BE2C (cell line): ENCODE measurements at regions not wholly inside any gene's neighbourhood (a gene's known extent, or its start where the extent isn't known, plus 50 kb on each side); places are given as distances from the start of the nearest gene placed in this dataset.

Experiments used
- DNase-seq: peaks from one replicate; pipeline ENCODE4 v3.0.0-alpha.2; 2020
- H3K27me3 ChIP-seq: fragments of 250-450 bp; sonication (Bioruptor Pico); 2 replicates; pipeline ENCODE4 v1.5.1; 2020; ENCODE audit warnings: mild to moderate bottlenecking
- H3K36me3 ChIP-seq: fragments of 250-450 bp; sonication (Bioruptor Pico); 2 replicates; pipeline ENCODE4 v1.5.1; 2020; ENCODE audit warnings: mild to moderate bottlenecking
- H3K4me1 ChIP-seq: fragments of 250-450 bp; sonication (Bioruptor Pico); 2 replicates; pipeline ENCODE4 v1.5.1; 2020
- H3K4me3 ChIP-seq: 2 replicates; pipeline ENCODE4 v1.5.1; 2011; ENCODE audit warnings: low read depth, low read length
- H3K9me3 ChIP-seq: fragments of 250-450 bp; sonication (Bioruptor Pico); 2 replicates; pipeline ENCODE4 v1.5.1; 2020
- CTCF ChIP-seq: IDR thresholded peaks from 2 replicates; pipeline ENCODE4 v1.5.1; 2012; ENCODE audit warnings: mild to moderate bottlenecking, low read depth, low read length

GRCh38 chr4:58761563-58761962 is 1651.4 kb upstream of the IGFBP7 start:
- no peaks in the 10 kb centered on the region for H3K4me1 ChIP-seq
- no peaks in the 10 kb centered on the region for H3K27me3 ChIP-seq
- H3K9me3 ChIP-seq: no peaks in the 10 kb centered on the region
- DNase-seq: no peak
- no peak overlapping the region for H3K4me3 ChIP-seq
- H3K36me3 ChIP-seq: no peaks in the 10 kb centered on the region
- no peak for TF ChIP-seq CTCF

- no peaks in the 10 kb centered on the region for H3K36me3 ChIP-seq
- no peaks in the 10 kb centered on the region for H3K4me1 ChIP-seq
- H3K9me3 ChIP-seq: no peaks in the 10 kb centered on the region
- DNase-seq: no peak
- H3K27me3 ChIP-seq: no peaks in the 10 kb centered on the region
- no peak for TF ChIP-seq CTCF
- H3K4me3 ChIP-seq: no peak overlapping the region
Observed at GRCh38 chr4:58760737-58761136, 1650.6 kb upstream of the IGFBP7 start.

GRCh38 chr4:58760100-58760499 is 1649.9 kb upstream of the IGFBP7 start:
- H3K4me3 ChIP-seq: no peak overlapping the region
- no peak for DNase-seq
- H3K4me1 ChIP-seq: no peaks in the 10 kb centered on the region
- no peaks in the 10 kb centered on the region for H3K27me3 ChIP-seq
- H3K9me3 ChIP-seq: no peaks in the 10 kb centered on the region
- TF ChIP-seq CTCF: no peak
- H3K36me3 ChIP-seq: no peaks in the 10 kb centered on the region

GRCh38 chr4:58749206-58749605 is 1639.0 kb upstream of the IGFBP7 start:
- Histone ChIP-seq H3K36me3 (no peaks in the 10 kb centered on the region), H3K4me1 (no peaks in the 10 kb centered on the region), H3K27me3 (no peaks in the 10 kb centered on the region), H3K9me3 (no peaks in the 10 kb centered on the region; the same call in none of the 2 replicates), H3K4me3 (no peak overlapping the region)
- DNase-seq: no peak
- TF ChIP-seq CTCF: no peak

GRCh38 chr4:58740897-58741296 is 1630.7 kb upstream of the IGFBP7 start:
- H3K27me3 ChIP-seq: no peaks in the 10 kb centered on the region
- no peak overlapping the region for H3K4me3 ChIP-seq
- TF ChIP-seq CTCF: no peak
- H3K9me3 ChIP-seq: no peaks in the 10 kb centered on the region; the same call in 1 of the 2 replicates
- no peaks in the 10 kb centered on the region for H3K36me3 ChIP-seq
- DNase-seq: no peak
- H3K4me1 ChIP-seq: no peaks in the 10 kb centered on the region

GRCh38 chr4:58739275-58739674 is 1629.1 kb upstream of the IGFBP7 start:
- H3K36me3 ChIP-seq: no peaks in the 10 kb centered on the region
- no peaks in the 10 kb centered on the region for H3K9me3 ChIP-seq
- DNase-seq: no peak
- H3K4me1 ChIP-seq: no peaks in the 10 kb centered on the region
- H3K4me3 ChIP-seq: no peak overlapping the region
- no peak for TF ChIP-seq CTCF
- no peaks in the 10 kb centered on the region for H3K27me3 ChIP-seq
